ENCODE measurements at regions not wholly inside any gene's neighbourhood (a gene's known extent, or its start where the extent isn't known, plus 50 kb on each side); places are given as distances from the start of the nearest gene placed in this dataset.
A peak's percentile ranks its signal among the peaks of the same experiment; 100 is the strongest.
"Not testable (repeated sequence)": the region's sequence is repeated elsewhere in the genome, so short reads cannot be mapped to it uniquely, and the experiment has no call there.

DNA sequence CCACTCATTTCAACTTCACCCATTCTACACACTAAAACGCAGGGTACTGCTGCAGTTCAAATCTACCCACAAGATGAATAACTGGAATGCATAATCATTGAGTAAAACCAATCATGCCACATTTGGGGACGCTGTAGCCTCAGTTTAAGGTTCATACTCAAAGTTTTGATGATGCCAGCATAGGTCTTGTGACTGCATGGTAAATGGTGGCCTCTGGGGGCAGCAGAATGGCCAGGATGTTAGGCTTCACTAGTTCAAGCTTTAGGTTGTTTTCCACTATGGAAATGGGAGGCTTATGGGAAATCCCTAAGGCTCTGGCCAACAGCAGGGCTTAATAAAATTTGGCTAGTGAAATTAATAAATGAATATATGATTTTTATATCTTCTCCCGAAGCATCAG is 104.3 kb upstream of the TSC22D2 start:
- no peak for DNase-seq (ENCODE audit: low read depth in 2 of 3, low spot score in 1 of 3)

DNA sequence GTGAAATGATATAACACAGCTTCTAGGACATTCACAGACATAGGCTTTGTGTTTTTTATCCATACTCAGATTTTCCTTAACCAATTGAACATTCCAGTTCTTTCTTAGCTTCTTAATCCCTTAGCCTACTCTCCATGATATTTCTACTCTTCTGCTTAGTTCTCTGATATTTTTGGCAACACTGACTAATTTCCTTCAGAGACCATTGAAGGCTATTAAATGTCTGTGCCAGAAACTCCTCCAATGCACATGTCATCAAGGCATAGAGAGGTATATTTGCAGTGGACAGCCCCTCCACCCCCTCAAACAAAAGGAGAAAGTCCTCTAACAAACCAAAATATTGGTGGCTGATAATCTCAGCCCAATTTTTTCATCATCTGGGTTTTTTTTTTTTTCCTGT is 105.9 kb upstream of the TSC22D2 start:
- no peak for DNase-seq (ENCODE audit: low read depth in 2 of 3, low spot score in 1 of 3)

DNA sequence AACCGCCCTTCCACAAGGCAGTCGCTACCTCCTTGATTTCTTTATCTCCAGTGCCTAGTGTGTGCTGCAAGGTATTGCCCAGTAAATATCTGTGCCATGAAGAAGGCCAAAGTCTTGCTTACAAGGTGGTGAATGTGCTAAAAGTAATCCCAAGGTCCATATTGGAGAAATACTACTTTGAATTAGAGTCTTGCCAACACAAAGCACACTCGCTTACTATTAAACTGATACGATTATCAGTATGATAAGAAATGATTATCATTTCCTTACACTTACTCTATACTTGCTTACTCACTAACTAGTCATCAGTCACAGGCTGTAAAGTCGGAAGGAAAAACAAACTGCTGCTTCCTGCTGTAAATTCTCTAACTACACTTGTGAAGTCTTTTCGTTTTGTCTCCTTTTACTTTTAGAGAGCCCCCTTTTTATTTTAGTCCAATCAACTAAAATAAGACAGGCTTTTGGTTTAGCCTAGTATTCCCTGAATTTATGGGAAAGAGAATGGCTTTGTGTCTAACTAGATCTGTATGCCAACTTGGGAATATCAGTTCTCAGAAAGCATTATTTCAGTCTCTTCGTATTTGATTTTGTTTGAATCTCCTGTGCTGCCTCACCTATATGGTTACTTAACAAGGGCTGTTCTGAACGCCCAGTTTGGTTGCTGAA is 107.1 kb upstream of the TSC22D2 start:
- no peak for DNase-seq (ENCODE audit: low read depth in 2 of 3, low spot score in 1 of 3)

DNA sequence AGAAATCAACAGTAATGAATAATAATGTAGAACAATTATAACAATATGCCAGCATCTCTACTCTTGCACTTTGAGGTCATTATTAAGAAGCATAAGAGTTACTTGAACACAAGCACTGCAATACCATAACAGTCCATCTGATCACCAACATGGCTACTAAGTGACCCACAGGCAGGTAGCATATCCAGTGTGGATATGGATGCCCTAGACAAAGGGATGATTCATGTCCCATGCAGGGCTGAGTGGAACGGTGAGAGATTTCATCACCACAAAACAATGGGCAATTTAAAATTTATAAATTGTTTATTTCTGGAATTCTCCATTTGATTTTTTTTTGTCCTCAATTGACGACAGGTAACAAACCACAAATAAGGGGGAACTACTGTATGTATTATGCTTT is 107.7 kb upstream of the TSC22D2 start:
- no peak for DNase-seq (ENCODE audit: low read depth in 2 of 3, low spot score in 1 of 3)

DNA sequence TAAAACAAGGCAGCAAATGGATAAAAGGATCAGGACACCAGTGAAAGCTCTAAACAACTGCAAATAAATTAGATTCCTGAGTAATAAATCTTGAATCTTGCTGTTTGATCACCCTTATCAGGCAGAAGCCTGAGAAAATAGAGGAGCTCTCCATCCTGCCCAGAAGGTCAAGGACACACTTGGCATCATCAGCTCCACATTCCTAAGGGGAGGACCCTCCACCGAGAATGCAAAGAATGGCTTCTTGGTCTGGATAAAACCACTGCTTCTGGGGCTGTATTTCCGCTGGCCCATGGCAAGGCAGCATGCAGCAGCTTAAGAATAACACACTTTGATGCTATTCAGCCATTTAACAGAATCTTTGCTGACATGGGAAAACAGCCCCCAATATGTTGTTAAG is 108.9 kb upstream of the TSC22D2 start:
- DNase-seq (ENCODE audit: low read depth in 2 of 3, low spot score in 1 of 3): no peak

DNA sequence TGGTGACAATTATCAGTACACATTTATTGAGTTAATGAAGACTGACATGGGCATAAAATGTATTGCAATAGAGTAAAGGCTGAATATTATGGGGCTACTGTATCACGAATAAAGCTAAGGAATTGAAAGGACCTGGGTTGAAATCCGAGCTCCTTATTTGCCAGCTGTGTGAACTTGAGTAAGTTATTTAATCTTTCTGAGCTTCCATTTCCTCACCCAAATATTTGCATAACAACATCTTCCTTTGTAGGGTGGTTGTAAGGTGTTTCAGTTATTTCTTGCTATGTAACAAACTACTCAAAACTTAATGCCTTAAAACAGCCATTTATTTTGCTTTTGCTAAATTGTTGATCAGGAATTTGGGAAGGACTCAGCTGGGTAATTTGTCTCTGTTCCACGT is 111.1 kb upstream of the TSC22D2 start:
- DNase-seq (ENCODE audit: low read depth in 2 of 3, low spot score in 1 of 3): no peak

DNA sequence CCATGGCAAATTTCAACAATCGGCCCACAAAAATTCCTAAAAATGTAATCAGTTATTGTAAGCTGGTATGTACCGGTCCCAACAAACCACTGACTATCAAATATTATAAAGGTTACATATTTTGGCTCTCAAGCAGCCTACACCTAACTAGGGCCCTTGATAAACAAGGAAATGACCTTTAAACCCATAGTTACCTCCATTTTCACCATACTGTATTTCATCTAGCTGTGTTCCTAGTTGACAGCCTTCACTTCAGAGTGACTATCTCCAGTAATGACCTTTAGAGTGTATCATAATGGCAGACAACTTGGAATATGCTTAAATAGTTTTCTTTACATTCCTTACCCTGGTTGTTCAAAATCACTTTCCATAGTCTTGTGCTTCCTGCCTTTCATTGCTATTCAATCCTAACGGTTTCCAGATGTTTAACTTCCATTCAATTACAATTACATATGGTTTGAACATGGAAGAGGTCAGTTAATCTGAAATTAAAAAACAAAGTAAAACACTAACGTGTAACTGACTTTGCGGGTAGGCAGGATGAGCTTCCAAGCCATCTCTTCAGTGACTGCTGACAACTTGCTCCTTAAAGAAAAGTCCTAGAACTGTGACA is 111.9 kb upstream of the TSC22D2 start:
- no peak for DNase-seq (ENCODE audit: low read depth in 2 of 3, low spot score in 1 of 3)

DNA sequence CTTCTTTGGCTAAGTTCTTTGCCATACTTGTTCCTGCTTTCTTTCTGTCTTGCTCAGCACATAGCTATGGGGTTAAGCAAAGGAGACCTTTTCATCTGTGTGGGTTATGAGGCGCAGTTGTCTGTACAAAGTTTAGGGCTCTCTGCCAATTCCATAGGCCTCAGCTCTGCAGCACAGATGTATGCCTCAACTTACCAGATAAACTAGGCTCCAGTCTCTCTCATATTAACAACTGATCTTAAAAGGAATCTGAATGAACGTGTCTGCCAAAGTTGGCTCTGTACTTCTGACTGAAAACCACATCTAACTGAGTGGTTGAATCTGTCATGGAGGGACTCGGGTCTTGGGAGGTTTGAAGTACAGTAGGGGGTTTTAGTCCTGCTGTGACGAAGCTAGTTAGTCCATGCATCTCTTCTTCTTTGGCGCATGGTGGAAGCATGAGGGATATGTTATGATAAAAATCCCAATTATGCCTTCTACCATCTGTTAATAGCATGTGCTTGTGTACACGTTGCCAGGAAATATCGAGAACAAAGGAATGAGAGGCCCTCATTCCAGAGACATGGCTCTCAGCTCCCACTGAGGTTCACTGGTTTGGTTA is 114.6 kb upstream of the TSC22D2 start:
- no peak for DNase-seq (ENCODE audit: low read depth in 2 of 3, low spot score in 1 of 3)

DNA sequence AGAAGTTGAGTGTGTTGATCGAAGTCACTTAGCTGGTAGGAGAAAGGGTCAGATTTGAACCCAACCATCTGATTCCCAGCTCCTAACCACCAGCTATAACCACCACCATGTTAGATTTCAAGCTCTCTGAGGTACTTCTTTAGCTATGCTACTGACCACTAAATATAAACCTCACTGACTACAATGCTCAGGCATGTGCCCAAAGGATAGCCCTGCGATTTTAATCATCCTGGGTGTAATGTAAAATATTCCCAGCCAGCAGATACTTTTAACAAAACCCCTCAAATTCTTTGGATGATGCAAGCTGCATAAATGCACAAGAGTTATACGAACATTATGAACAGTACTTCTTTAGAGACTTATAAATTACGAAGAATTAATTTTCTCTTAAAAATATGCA is 115.2 kb upstream of the TSC22D2 start:
- DNase-seq (ENCODE audit: low read depth in 2 of 3, low spot score in 1 of 3): no peak

DNA sequence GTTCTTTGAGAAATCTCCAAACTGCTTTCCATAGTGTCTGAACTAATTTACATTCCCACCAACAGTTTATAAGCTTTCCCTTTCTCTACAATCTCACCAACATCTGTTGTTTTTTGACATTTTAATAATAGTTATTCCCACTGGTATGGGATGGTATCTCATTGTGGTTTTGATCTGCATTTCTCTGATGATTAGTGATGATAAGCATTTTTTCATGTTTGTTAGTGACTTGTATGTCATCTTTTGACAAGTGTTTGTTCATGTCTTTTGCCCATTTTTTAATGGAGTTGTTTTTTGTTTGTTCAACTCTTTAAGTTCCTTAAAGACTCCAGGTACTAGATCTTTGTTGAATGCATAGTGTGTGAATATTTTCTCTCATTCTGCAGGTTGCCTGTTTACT is 116.6 kb upstream of the TSC22D2 start:
- no peak for DNase-seq (ENCODE audit: low read depth in 2 of 3, low spot score in 1 of 3)

DNA sequence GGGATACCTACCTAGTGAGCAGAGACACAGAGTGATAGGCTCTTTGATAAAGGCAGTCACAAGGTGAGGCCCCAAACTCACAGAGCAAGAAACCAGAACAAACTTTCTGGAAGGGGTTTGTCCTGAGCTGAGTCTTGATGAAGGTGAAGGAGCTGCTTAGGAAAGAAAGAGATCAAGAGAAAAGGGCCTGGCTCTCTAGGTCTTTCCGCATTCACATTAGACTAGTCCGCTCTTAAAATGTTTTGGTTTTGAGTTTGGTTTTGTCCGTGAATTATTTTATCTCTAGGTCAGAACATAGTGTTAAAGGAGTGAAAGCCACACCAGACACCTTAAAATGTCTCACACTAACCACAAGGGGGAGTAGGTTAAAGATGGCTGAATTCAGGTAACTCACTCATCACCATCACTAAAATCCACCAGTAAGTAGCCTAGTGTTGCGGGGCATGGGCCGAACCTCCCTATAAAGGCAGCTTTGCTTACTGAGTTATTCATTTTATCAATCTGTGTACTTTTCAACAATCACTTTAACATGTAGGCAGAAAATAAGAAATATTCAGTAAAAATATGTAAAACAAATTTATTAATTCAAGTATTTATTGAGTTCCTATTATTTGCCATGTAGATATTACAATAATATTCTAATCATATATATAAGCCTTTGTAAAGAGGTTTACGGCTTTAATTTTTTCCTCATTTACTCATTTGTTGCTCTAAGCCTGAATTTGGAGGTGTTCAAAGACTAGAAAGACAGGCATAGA is 121.5 kb upstream of the TSC22D2 start:
- peak in 1 of 3 donors; percentile 1 for DNase-seq (ENCODE audit: low read depth in 2 of 3, low spot score in 1 of 3)

DNA sequence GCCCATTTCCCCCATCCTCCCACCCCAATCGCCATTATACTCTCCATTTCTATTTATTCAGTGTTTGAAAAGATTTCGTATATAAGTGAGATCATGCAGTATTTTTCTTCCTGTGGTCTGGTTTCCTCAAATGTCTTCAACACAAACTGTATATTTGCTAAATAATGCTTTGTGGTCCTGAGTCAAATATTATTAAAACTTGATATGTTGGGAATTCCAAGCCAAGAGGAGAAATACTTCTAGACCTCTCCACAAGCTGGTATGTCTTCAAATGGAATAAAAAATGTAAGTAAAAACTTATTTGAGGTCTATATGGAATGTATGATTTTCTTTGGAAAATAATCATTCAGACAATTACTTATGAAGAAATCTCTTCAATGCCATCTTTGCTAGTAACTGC is 122.5 kb upstream of the TSC22D2 start:
- no peak for DNase-seq (ENCODE audit: low read depth in 2 of 3, low spot score in 1 of 3)

DNA sequence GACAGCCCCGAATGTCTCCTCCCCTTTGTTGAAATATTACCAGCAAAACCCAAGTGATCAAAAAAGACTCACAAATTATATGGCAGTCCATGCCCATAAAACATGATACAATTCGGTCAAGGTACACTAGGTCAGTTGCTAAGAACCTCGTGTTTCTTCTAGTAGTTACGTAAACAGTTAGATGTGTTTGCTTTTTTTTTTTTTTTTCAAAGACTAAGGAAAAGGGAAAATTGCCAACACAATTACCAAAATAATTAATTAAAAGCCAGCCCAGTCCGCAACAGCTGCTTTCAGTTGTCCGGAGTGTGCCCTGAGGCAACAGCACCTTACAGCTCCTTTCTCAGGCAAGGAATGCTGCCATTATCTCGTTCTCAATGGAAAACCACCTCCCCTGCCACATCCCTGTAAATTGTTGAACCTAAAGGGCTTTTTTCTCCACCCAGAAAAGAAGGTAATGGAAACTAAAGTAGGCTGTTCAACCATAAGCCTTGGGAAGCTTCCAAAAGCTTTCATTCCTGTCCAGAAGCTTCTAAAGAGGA is 129.2 kb upstream of the TSC22D2 start:
- DNase-seq (ENCODE audit: low read depth in 2 of 3, low spot score in 1 of 3): no peak

DNA sequence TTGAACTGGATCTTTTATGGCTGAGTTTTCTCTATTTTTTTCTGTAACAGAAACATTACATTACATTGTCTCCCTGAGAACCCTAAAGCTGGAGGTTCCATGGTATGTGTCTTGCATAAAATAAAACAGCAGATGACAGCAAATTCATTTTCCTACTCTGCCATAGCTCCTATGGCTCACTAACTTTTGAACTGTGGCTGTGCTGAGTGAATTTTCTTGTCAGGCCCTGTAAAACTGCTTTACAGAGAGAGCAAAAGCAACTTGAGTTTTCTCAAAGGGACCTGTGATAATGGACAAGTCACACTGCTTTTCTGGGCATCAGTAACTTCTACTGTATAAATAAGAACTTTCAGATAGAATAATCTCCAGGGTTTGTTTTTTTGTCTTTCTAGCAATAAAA is 129.9 kb upstream of the TSC22D2 start:
- no peak for DNase-seq (ENCODE audit: low read depth in 2 of 3, low spot score in 1 of 3)

DNA sequence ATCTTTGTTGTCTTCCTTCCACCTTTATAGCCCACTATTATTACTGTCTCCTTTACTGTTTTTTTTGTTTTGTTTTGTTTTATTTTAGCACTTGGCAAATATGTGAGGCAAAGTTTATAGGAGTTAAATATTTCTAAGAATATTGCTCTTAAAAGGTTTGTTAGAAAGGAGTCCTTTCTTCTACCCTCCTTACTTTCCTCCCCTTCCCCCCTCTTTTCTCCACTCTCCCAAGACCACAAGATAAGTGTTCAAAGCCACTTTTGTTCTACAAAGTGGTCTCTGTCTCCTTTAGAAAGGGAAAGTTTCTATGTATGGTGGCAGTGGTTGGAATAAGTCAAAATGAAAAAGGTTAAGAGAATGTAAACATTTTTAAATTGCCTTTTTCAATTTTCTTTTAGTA is 130.7 kb upstream of the TSC22D2 start:
- DNase-seq (ENCODE audit: low read depth in 2 of 3, low spot score in 1 of 3): no peak

DNA sequence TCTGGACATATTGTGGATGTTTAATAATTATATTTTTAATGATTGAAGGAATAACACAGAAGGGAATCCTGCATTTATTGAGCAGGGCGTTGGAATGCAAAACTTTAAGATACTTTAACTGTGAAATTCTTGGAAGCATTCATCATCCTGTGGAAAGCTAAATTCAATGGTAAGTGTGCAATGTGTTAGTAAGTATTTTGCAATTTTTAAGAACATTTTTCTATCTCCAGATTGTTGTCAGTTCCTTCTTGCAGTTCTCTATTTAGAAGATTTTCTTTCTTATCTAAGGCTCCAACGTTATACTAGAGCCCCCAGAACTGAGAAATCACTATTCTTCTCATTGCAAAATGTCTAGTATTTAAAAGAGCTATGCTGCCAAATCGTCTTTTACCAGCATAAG is 132.2 kb upstream of the TSC22D2 start:
- DNase-seq (ENCODE audit: low read depth in 2 of 3, low spot score in 1 of 3): no peak

DNA sequence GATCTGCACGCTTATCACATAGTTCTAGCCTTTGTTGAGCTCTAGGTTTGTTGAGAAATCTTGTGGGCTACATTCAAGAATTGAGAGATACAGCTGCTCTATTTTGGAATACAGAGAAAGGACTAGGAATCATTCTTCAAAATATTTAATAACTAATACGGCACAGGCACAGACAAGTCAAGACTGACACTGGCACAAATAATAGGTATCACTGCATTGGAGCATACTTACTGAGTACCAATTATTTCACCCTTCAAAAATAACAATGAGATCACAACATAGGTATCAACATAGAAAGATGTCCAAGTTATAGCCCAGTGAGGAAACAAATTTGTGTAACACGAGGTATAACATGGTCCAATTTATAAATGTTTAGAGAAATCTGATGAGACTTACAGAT is 133.7 kb upstream of the TSC22D2 start:
- DNase-seq (ENCODE audit: low read depth in 2 of 3, low spot score in 1 of 3): no peak

DNA sequence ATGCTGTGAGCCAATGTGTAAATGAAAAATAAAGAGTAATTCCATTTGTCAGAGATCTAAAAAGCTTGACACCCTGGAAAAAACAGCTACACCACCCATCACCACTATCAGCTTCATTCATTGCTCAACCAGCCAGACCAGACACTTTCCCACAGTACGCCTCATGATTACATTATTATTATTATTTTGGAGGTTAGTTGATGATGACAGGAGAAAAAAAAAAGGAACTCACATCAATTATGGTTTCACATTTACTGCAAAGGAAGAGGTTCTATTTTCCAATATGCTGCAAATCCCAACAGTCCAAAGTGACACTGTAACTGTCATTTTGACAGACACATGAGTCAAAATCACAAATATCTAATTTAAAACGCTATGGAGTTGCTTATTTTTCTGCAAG is 134.7 kb upstream of the TSC22D2 start:
- DNase-seq (ENCODE audit: low read depth in 2 of 3, low spot score in 1 of 3): no peak

DNA sequence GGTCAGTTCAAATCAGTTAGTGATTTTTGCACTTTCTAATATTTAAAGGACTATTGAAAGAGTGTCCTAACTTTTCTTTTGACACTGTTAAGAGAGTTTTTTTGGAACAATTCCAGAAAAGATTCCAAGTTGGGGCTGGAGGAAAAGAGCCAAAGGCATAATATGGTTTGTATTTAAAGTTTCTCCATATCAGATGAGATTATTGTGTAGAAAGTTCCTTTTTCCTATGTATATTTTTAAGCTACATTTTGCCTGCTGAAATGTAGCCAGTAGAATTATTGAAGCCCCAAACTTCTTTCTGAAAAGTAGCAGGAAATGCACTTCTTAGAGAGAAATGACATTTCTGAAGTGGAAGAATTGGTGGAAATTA is 136.5 kb upstream of the TSC22D2 start:
- DNase-seq (ENCODE audit: low read depth in 2 of 3, low spot score in 1 of 3): no peak

DNA sequence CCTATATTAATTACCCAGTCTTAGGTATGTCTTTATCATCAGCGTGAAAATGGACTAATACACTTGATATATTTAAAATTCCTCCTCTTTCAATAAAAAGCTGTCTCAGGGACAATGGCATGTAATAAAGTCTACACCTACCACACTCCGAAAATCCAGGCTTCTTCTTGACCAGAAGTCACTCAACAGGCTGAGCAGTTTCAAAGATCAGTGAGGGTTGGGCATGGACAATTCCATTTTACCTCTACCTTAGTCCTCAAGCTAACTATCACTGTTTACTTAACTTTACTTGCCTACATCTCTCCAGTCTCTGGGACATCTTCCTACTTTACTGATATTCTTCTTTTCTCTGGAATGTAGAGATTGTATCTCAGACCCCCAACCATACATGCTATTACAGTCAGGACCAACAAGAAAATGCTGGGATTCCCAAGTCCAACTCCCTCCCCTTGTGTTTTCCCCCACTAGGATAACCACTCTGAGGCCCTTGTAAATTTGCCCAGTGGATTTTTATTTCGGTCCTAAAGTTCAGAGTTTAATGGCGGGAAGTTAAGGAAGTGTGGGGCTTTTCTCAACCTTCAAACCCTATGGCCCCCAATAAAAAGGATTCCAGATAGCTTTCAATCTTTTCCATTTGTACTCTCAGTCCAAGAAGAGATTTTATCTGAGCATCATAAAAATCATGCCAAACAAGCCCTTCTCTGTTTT is 137.1 kb upstream of the TSC22D2 start:
- DNase-seq (ENCODE audit: low read depth in 2 of 3, low spot score in 1 of 3): no peak

DNA sequence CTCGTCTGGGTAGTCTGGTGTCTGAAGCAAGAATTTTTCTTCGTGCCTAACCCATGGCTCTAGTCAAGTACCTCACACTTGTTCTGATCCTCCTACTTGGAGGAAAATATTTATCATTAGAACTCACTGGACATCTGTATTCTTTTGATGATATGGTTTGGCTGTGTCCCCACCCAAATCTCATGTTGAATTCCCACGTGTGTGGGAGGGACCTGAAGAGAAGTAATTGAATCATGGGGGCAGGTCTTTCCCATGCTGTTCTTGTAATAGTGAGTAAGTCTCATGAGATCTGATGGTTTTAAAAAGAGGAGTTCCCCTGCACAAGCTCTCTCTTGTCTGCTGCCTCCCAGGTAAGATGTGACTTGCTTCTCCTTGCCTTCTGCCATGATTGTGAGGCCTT is 137.7 kb upstream of the TSC22D2 start:
- not testable (repeated sequence) for DNase-seq (ENCODE audit: low read depth in 2 of 3, low spot score in 1 of 3)

Data from stimulated activated CD4-positive, alpha-beta T cell treated with anti-CD3 and anti-CD28 coated beads, Interleukin-12 subunit alpha, Interleukin-12 subunit beta, amount 100 ng/mL, for 48 hours (primary cell).